ENCODE measurements at regions not wholly inside any gene's neighbourhood (a gene's known extent, or its start where the extent isn't known, plus 50 kb on each side); places are given as distances from the start of the nearest gene placed in this dataset.

DNA sequence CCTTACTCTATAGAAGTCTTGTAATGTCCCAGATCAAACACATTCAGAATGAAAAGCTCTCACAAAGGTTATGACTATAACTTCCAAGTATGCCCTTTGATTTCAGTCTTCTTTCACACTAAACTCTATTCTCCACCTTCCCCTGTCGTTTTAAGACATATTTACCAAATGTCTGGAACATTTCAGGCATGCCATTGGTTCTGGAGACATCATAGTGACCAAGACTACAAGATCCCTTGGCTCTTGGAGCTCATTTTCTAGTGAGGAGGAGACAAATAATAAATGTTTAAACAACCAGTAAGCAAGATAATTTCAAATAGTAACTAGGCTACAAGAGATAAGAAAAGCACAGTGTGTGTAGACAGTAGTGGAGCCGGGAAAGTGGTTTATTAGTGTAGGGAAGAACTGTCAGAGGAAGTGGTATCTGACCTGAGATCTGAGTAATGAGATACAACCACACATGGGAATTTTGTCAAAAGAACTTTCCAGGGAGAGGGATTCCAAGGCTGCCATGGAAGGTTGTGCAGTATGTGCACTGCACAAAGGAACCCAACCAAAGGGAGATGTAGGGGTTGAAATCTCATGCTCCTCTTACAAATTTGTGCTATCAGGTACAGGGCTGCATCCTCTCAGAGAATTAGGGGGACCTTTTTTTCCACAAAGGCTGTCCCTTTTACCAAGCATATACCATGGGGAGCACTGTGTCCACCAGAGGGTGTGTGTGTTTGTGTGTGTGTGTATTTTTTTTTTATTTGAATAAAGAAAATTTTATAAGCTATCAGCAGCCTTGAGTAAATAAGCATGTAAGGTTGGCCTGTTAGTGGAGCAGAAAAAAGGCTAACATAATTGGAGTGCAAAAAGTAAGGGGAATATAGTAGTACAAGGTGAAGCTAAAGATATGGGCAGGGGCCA is 1279.1 kb upstream of the WWC1 start:
- no peak for DNase-seq (ENCODE audit: low read depth)

DNA sequence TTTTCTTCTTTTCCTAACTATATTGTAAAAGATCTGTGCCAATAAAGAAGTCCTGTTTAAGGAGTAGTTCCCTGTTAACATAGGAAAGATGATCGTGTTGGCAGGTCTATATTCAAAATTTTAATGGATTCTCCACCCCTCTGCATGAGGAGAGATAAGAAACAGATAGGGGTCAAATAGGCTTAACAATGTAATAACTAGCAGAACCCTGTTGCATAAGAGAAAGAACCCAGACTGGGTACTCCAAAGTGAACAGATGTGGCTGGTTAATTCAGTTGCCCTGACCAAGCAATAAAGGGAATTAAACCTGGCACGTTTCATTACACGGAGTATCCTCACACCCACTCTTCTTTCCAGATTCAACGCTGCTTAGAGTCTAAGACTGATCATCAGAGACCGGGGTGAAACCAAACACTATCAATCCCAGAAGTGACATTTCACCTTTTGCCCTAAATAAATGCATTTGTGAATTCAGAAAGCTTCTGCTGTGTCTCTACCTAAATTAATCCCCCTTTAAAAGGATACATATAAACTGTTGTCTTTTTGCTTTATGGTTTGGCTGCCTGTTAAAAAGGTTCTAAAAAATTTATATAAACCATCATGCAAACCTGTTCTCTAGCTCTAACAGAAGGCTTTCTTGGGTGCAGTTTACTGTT is 1276.9 kb upstream of the WWC1 start:
- no peak for DNase-seq (ENCODE audit: low read depth)

DNA sequence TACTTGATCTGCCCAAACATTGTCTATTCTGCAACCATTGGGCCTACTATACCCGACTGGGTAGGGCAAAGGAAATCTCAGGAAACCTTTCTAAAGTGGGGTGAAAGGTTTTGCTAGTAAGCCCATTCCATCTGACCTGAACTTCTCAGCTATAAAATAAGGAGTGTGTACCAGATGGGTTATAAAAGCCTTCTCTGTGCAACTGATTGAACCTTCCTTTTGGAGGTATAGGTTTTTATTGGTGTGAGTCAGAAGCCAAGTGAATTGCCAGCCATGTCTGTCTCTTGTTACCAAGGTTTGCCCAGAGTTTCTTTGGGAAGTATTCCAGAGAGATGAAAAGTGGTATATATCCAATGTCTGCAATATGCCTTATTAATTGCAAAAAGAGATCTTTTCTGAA is 1271.0 kb upstream of the WWC1 start:
- no peak for DNase-seq (ENCODE audit: low read depth)

DNA sequence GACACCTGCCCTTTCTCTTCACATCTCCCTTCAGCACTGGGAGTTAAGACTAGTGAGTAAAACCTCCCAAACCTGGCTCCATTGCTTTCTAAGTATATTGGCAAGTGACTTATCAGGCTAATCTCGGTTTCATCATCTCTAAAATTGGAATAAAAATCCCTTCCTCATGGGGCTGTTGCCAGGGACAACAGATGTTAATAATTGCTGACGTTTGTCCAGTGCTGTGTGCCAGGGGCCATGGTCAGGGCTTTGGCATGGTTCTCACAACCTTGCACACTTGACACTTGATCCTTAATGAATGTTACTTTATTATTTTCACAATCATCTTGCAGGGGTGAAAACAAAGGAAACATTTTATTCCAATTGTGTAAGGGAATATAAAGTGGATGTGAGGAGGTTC is 1262.0 kb upstream of the WWC1 start:
- DNase-seq (ENCODE audit: low read depth) = no peak

DNA sequence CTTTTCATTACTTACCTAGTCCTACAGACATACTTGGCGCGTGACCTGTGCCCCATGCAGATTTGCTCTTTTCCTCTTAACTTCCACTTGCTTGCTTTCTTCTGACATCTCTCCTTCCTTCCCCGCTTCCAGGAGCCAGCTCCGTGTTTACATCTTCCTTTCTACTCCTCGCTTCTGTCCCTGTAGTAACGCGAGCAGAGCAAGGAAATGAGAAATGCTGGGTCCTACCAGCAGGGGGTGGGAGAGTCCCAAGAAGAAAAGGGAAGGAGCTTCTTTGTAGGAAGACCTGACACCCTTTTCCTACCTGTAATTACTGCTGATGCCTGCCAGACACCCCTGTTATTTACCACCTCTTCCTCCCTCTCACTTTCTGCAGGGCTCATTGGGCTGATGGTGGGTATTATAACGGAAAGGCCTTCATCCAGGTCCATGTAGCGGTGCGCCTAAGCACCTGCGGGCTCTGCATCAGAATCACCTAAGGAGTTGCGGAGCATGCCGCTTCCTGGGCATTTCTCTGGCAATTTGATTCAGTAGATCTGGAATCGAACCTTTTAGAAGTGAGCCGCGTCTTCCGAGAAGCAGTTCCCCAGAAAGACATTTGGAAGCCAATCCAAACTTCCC is 1260.8 kb upstream of the WWC1 start:
- no peak for DNase-seq (ENCODE audit: low read depth)

DNA sequence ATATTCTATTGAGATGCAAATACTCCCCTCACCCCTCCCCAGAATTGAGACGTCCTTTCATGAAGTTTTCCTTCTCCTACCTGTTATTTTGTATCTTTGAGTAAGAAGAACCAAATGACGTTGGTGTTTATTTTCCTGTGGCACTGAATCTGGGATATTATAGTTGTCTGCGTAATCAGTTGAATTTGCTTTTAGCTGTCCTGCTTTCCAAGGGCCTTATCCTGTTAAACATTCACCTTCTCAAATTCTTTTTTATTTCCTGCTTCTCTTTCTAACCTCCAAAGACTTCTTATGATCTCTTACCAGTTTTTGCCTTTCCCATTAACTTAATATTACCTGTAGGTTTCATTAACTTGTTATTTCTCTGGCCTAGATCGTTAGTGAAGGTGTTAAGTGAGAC is 1254.9 kb upstream of the WWC1 start:
- DNase-seq (ENCODE audit: low read depth) = no peak

DNA sequence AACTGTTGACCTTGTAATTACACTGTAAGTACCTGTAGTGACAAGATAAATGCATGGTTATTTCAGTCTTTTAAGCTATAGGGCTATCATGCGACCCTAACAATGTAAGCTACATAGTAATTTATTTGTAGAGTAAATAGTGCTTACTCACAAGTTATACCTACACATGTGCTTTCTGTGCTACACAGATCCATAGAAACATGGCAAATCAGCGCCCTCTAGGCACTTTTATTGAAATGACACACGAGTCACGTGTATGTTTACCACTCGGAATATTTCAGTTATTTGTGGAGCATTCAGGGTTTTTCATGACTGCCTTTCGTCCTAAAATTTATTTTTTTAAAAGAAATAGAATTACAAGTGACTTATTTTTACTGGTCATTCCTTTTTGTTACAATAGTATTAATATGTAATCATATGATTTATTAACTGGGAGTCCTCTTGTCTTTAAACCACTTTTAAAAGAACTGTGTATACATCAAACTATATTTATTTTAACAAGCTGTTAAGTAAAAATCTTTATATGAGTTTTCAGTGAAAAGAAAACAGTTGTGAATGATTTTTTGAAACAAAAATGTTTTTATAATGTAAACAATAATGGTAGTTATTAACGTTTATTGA is 1242.3 kb upstream of the WWC1 start:
- DNase-seq (ENCODE audit: low read depth) = peak; percentile 20

DNA sequence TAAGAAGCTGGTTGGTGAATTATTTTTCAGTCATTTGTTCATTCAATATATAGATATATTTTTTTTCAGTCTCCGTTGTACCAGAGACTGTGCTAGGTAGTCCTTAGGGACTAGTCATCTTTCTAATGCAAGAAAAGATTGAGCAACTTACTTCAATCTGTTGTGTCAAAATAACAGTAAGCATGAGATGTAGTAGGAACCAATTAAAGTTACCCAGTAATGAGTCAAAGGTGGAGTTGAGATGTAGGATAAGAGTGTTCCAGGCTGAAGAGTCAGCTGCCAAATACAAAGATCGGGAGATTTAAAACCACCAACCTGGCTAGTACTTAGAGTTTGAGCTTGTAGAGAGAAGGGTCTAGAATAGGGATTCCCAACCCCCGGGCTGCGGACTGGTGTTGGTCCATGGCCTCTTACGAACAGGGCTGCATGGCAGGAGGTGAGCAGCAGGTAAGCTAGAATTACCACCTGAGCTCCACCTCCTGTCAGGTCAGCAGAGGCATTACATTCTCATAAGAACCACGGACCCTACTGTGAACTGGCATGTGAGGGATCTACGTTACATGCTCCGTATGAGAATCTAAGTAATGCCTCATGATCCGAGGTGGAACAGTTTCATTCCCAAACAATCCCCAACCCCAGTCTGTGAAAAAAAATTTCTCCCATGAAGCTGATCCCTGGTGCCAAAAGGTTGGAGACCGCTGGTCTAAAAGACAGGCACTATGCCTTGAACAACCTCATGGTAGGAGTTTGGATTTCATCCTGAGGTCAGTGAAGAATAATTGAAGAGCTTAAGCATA is 1241.5 kb upstream of the WWC1 start:
- no peak for DNase-seq (ENCODE audit: low read depth)

DNA sequence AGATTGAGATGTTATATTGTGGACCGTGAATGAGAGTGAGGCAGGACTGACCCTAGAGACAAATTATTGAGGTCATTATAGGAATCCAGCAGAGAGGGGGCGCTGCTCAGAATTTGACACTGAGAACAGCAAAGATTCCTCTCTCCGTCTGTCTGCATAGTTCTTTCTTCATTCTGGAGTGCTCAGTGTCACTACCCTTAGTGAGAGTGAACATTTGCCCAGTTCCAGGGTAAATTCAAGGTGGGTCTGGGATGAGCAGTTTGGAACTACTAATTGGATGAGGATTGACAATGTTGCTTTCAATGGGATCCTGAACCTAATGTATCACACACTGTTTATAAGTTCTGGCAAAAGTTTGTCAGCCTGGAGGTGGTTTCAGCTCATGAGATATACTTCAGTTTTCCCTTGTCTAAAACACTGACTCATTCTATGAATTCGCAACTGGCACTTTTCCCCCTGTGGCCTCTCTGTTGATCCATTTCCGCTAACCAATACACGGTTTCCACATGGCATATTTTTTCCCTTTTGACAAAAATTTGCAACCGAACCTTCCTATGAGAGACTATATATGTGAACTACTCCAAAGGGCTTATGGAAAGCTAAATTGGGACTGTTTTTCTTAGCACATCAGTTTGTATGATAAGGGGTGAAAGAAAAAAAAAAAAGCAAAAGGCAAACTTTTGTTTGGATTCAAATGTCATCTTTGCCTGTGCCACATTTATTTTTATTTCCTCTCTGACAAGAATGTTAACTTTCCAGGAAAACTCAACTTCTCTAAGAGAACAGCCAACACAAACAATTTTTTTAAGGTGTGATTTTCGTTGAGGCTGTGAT is 1240.7 kb upstream of the WWC1 start:
- DNase-seq (ENCODE audit: low read depth) = peak; percentile 25

DNA sequence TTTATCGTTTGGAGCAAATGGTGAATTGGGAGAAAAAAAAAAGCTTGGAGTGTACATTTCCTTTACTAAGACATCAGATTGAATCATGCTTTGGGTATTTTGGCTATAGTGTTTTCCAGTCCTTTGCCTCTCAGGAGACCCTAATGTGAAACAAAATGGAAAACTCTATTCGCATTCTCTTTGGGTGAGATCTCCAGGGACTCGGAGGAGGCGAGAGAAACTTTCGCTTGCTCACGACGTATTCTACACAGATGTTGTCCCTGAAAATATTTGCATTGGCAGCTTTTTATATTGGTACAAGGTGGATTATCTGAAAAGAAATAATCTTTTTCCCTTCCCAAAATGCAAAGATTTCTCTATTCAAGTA is 1240.1 kb upstream of the WWC1 start:
- no peak for DNase-seq (ENCODE audit: low read depth)

DNA sequence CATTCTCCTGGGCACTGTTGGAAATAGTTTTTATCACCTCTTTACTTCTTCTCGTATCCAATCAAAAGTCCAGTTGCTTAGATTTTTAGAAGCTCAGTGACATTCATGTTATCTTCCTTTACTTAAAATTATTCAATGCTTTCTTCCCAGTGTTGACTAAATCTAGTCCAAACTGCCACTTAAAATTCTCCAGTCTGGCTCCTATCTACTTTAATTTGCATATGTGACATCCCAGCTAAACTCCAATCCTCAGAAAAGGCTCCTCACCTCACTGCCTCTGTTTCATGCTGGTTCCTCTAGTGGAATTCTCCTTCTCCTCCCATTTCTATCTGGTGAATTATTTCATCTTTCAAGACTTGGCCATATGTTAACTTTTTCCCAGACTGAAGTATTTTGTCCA is 1238.7 kb upstream of the WWC1 start:
- DNase-seq (ENCODE audit: low read depth) = no peak

DNA sequence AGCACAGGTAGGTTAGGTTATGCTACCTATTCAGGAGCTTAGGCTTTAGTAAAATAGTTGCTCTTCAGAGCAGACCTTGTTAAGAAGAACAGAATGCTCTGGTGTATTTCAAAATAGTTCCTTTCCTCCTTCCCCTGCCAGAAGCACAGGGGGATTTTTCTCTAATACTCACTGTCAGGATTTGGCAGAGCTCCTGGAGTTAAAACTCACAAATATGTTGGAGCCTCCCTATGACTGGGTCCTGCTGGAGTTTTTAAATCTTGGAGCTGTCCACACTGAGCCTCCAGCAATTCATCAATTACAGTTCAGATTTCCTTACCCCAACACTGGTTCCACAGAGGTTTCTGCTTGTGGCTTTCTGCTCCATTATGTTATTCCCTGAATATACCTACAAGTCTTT is 1233.8 kb upstream of the WWC1 start:
- DNase-seq (ENCODE audit: low read depth) = no peak

DNA sequence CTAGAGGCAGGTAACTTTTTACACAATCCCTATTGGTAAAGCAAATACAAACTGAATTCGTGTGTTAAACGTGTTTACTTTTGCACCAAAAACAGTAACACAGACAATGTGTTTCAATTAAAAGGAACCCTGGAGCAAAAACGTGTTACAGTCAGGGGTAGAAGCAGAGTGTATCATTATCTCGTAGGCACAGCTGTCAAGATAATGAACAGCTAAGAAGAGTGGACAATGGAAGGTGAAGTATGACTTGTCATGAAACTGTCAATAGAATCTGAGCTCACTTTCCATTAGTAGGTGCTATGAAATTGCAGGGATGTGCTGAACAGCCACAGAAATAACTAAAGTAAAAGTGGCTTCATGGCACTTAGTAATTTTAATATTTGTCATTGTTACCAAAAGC is 1229.8 kb upstream of the WWC1 start:
- no peak for DNase-seq (ENCODE audit: low read depth)

DNA sequence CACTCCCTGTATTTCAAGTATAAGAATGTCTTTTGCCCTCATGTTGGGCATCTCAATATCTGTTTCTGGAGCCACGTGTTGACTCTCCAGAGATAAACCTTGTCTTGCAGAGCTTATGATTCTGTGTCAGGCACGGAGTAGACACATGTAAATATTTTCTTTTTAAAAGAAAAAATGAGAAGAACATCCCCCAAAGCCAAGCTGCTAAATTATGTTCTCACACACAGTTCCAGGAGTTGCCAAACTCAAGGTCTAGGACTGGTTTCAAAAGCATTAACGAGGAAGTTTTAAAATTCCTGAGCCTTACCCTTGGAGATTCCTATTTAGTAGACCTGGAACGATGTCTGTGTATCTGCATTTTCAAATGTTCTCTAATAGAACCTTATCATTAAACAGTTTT is 1228.3 kb upstream of the WWC1 start:
- no peak for DNase-seq (ENCODE audit: low read depth)

DNA sequence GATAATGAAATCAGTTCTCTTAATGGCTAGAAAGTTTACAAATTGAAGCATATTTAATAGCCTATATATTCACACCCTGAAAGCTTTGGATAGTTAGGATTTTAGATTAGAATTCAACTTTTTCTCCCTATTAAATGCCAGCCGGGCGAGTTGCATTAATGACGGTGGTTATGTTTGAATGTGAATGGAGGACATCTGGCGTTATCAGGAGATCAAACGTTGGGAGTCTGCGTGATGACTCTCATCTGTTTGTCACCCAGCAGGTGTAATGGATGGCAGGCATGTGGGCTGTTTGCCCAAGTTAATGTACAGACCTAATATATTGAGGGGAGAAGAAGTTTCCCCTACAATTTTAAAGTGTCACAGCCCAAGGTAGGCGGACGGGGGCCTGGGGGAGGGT is 1227.7 kb upstream of the WWC1 start:
- DNase-seq (ENCODE audit: low read depth) = no peak

DNA sequence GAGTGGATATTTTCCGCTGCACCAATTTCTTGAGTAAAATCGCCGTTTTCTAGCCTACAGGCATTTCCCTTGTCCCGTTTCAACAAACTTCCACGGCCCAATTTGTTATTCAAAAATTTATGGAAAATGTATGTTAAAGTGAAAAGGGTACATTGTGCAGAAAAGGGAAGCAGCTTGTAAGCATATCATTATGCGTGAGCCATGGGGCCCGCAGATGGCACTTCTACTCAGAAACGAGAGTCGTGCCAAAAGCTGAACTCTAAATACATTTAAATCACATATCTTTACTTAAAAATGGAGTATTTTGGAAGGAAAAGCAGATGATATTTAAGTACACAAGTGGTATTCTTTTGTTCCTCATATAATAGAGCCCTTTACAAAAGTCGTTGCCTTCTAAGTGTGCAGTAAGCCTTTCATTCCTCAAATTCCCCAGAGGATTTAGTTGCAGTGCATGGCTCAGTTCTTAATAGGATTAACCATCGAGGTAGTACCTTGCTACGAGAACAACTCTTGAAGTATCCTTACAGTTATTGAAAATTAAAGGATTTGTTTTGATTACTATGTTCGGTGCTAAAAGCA is 1227.2 kb upstream of the WWC1 start:
- no peak for DNase-seq (ENCODE audit: low read depth)

DNA sequence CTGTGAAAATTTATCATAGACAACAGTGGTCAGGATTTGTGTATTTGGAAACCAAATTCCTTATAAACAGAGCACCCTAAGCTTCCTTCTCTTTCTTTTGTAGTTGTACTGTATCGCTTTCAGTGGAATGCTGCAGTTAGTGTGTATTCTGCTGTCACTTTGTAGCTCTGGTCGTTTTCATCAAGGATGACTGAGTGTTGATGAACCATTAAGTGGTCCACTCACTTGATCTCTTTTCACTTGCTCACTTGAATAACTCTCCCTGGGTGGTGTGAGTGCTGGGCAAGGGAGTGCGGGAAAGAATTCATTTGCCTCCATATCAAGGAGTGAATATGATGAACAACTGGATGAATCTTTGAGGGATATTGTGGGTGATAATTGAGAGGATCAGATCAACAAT is 1225.7 kb upstream of the WWC1 start:
- no peak for DNase-seq (ENCODE audit: low read depth)

DNA sequence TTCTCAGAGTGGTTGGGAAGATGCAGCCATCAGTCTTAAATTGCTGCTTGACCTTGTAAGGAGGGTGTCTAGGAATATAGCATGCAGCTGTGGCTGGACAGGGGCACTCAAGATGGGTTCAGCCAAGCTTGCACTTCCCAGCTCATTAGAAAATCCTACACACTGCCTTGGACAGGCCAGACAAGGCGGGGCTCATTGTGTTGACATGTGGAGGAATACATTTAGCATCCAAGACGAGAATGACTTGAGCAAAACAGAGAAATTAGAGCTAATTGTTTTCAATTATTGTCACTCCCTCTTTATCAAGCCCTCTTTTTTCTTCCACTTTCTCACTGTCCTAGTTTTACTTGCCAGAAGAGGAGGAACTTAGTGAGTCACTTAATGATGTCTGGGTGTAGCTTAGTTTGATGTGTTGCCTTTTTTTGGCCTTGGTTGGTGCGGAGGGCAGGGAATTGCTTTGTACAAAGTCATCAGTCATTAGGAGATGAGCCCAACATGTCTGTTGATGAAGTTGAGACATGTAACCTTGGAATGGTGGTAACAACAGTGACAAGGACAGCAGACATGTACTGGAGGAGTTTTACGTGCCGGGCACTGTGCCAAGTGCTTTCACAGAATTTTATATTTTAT is 1219.3 kb upstream of the WWC1 start:
- peak; percentile 3 for DNase-seq (ENCODE audit: low read depth)

DNA sequence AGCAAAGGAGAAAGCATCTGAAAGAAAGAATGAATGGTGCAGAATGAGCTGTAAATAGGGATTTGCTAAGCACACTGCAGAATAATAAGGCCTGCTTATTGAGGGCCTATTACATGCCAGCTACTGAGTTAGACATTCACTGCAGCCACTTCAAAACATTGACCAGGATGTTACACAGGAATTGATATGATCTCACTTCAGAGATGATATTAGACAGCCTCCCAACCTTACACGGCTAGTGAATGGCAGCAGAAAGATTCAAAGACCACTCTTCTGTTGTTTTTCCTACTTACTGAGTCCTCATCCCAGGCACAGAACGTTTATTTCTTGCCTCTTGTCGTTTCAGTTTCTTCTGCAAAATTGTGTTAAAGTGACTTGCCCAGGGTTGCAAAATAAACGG is 1209.9 kb upstream of the WWC1 start:
- DNase-seq (ENCODE audit: low read depth) = no peak

DNA sequence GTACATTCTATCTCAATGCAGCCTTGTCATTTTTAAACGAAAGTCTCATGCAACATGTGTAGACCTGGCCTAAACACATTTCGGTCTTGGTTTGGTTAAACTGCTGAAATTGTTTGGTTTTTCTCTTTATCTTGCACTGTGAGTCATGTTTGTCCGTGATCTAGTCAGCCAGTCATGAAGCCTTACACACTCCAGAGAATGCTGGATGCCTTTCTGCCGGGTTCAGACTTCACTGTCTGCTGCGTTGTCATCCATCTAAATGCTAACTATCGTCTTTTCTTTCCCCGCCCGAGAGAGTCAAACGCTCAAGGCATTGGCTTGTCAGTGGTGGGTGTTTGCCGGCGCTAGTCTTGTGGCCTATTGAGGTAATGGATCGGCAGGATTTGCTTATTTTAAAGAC is 1194.6 kb upstream of the WWC1 start:
- DNase-seq (ENCODE audit: low read depth) = peak; percentile 5

Data from RPMI7951 (cell line).